ENCODE measurements at regions not wholly inside any gene's neighbourhood (a gene's known extent, or its start where the extent isn't known, plus 50 kb on each side); places are given as distances from the start of the nearest gene placed in this dataset.
A peak's percentile ranks its signal among the peaks of the same experiment; 100 is the strongest.
"Not testable (repeated sequence)": the region's sequence is repeated elsewhere in the genome, so short reads cannot be mapped to it uniquely, and the experiment has no call there.

- TF ChIP-seq CTCF (IDR thresholded peaks at IDR 0.05; ENCODE audit: insufficient read depth, low read depth, low read length, missing control alignments): no peak
- no peak for DNase-seq (ENCODE audit: low read depth)
Measured at GRCh38 chr1:10916991-10917390, 95.5 kb upstream of the TARDBP start.

GRCh38 chr1:10917513-10918454, 94.7 kb upstream of the TARDBP start:
- DNase-seq (ENCODE audit: low read depth): no peak
- H3K4me3 ChIP-seq (ENCODE audit: low read length): no peak overlapping the region
- no peak for TF ChIP-seq CTCF (IDR thresholded peaks at IDR 0.05; ENCODE audit: insufficient read depth, low read depth, low read length, missing control alignments)

More at GRCh38 chr1:10916991-10917390, 95.5 kb upstream of the TARDBP start:
- H3K4me3 ChIP-seq (ENCODE audit: low read length): no peak overlapping the region

GRCh38 chr1:10918531-10918930, 93.9 kb upstream of the TARDBP start:
- no peak for TF ChIP-seq CTCF (IDR thresholded peaks at IDR 0.05; ENCODE audit: insufficient read depth, low read depth, low read length, missing control alignments)
- DNase-seq (ENCODE audit: low read depth): no peak
- H3K4me3 ChIP-seq (ENCODE audit: low read length): no peak overlapping the region

GRCh38 chr1:10920063-10920626, 92.3 kb upstream of the TARDBP start:
- peak; percentile 83 for DNase-seq (ENCODE audit: low read depth)
- no peak for TF ChIP-seq CTCF (IDR thresholded peaks at IDR 0.05; ENCODE audit: insufficient read depth, low read depth, low read length, missing control alignments)
- no peak overlapping the region for H3K4me3 ChIP-seq (ENCODE audit: low read length)

- H3K4me3 ChIP-seq (ENCODE audit: low read length); DNase-seq (ENCODE audit: low read depth): not testable (repeated sequence)
Measured at GRCh38 chr1:10922315-10923060, 90.0 kb upstream of the TARDBP start.

- no peak for TF ChIP-seq CTCF (IDR thresholded peaks at IDR 0.05; ENCODE audit: insufficient read depth, low read depth, low read length, missing control alignments)
- H3K4me3 ChIP-seq (ENCODE audit: low read length): no peak overlapping the region
- no peak for DNase-seq (ENCODE audit: low read depth)
Measured at GRCh38 chr1:10924030-10924429, 88.4 kb upstream of the TARDBP start.

- no peak for DNase-seq (ENCODE audit: low read depth)
- H3K4me3 ChIP-seq (ENCODE audit: low read length): no peak overlapping the region
- TF ChIP-seq CTCF (IDR thresholded peaks at IDR 0.05; ENCODE audit: insufficient read depth, low read depth, low read length, missing control alignments): no peak
Measured at GRCh38 chr1:10928654-10929053, 83.8 kb upstream of the TARDBP start.

Measured in epithelial cell of esophagus (primary cell).